D341Med (cell line): ENCODE measurements at regions not wholly inside any gene's neighbourhood (a gene's known extent, or its start where the extent isn't known, plus 50 kb on each side); places are given as distances from the start of the nearest gene placed in this dataset.

Experiments used
- DNase-seq: peaks from one replicate; pipeline ENCODE4 v3.0.0; 2012; ENCODE audit warnings: low spot score

DNA sequence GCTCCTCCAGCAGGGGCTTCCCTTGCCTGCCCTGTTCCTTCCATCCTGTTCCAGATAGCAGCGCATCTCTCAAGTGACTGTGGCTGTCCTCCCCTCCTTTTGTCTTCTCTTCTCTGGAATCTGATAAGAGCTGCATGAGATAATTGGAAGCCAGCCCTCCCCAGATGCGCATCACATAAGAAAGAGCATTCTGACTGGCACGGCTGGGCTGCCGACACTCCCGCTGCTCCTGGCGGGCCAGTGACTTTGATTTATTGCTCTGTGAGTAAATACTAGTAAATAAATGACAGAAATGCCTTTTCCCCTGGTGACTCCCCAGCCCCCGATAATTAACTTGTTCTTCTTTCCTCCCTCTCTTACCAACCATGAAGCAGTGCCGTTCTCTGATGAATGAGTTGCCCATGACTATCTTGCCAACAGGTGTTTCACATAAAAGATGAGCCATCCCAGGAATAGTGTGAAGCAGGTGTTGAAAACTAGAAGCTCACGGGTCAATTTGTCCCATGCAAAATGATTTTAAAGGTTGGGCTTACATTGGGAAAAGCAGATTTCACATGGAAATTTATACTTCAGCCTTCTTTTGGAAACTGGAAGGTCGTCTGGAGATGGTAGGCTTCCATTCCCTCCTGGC is 212.3 kb downstream of the ERCC6L2 start:
- DNase-seq: no peak

DNA sequence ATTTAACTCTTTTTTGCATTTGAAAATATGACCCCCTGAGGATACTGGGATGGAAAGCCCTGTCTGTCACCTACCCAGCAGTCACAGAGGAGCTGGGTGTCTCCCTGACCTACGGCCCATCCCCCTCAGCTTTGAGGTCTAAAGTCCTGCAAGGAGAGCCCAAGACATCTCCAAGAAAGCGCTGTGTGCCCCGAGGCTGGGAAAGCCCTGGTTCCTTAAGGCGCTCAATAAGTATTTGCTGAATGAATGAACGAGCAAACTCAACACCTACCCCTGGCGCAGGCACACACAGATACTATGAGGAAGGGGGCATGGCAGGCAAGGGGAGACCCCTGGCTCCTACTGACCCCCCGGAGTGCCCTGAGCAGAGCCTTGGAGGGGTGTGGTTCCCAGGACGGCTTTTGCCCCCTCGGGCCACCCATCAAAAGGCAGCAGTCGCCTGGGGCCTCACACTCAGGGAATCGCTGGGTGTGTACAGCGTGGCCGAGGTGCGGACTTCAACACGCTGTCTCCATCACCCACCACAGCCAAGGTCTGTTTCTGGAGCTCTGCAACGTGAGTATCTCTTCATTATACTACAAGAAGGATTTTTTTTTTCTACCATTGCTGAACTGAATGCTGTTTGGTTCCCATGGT is 211.6 kb downstream of the ERCC6L2 start:
- DNase-seq: no peak

DNA sequence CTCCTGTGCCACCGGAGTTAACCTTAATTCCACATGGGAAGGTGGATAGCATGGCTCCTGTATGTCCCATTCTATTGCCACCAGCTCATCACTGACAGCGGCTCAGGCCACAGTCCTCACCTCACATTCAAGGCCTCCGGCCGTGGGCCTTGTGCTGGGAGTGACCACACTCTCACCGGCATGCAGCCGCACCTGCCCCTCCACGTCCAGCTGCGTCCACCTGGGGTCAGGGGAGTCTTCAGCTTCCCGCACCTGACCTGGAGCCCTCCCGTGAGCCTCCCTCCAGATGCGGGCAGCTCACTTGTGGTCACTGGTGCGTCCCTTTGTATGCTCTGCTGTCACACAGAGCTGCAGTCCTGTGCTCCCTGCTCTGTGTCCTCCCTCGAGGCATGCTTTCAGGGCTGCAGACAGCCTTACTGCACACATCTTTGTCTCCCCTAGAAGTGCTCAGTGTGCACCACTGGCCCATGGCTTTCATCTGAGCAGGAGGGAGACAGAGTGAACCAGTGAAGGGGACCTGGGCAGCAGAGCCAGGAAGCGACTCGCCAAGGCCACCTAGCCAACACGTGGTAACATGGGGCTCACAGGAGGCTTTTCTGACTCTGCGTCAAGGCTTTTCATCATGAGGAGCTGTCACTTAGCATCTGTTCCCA is 210.1 kb downstream of the ERCC6L2 start:
- no peak for DNase-seq

DNA sequence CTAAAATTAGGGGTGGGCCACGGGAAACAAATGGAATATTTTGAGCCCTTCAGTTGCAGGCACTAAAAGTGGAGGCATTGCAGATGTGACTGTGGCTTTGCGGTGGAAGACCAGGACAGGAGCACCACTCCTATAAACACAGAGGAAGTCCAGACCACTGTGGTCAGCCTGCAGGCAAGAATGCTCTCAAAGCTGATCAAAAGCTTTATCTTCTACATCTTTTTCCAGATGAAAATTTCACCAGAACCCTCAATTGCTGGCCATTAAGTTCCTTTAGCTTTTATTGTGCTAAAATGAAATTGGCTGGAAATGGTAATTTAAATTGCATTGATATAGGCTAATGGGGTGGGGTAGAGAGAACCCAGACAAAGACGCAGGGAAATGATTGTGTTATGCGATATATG is 208.8 kb downstream of the ERCC6L2 start:
- DNase-seq: no peak

DNA sequence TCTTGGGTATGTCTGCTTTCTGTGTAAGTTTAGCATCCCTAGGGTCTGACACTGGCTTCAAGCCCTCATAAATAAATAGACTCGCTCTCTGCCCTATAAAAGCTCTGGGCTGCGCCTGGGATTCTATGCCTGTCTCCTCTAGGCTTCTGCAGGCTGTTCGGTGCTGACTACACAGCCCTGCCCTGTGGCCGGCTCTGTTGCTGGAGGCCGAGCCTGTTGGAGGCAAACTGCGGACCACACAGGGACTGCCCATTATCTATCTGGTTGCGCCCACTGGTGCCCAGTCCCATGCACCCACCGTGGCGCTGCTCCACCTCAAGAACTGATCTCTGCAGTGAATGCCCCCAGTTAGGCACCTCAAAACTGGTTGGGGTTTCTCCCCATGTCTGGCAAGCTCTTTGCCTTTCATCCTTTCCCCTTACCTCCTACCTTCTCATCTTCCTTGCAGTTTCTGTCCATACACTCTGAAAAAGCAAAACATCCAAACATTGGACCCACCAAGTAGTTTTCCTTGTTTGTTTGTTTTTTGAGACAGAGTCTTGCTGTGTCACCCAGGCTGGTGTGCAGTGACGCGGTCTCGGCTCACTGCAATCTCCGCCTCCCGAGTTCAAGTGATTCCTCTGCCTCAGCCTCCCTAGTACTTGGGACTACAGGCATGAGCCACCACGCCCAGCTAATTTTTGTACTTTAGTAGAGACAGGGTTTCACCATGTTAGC is 207.2 kb downstream of the ERCC6L2 start:
- no peak for DNase-seq

DNA sequence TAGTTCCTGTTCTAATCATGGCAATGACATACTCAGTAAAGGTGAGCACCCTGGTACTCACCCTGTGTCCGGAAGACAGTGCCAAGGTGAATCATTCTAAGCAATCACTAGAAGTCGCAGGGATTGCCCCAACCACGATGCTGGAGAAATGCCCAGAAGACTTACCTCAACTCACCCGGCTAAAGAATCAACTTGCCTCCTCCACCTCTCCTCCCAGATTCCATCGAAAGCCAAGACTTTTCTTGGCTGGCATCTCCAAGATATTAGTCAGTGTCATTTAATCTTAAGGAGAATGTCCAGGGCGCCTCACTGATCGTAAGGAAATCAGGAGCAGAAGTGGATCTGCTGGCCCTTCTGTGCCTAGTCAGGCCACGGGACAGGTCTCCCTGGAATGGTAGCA is 204.9 kb downstream of the ERCC6L2 start:
- no peak for DNase-seq

DNA sequence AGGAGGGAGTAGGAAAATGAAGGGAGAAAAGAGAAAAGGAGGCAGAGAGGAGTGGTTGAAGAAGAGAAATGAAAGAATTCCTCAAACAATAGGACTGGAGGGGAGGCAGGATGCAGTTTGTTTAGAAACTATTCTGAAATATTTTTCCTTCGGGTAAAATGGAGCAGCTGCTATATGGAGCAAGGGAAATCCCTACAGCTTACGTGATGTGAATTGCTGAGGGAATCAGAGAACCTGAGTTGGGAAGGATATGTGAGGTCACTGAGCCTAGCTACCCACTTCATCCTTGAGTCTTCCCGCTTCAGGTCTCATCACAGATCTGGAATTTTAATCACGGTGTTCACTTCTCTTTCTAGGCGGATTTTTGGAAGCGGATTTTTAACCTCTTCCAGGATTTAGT is 204.3 kb downstream of the ERCC6L2 start:
- no peak for DNase-seq

DNA sequence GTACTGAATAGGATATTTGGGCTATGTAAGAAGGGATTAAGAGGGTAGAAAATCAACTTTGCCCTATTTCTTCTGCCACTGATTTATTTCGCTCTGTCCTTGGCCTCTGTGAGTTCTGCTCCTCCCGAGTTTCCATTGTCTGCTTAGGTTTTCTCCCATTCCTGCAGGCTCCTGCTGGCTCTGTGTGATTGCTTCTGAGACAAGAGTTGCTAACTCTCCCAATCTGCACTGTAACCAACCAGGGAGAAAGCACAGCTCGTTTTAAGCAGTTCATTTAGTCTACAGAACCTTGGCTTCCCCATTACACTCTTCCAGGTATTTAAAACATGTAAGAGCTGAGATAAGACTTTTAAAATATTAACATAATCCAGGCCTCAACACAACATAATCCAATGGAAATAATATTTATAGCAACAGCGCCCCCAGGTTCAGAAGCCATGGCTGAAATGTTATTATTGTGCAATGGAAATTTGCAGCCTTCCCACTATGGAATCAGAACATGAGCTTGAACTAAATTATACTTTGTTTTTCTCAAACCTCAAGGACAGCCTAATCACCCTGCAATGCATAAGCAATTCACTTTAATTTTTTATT is 203.5 kb downstream of the ERCC6L2 start:
- no peak for DNase-seq

DNA sequence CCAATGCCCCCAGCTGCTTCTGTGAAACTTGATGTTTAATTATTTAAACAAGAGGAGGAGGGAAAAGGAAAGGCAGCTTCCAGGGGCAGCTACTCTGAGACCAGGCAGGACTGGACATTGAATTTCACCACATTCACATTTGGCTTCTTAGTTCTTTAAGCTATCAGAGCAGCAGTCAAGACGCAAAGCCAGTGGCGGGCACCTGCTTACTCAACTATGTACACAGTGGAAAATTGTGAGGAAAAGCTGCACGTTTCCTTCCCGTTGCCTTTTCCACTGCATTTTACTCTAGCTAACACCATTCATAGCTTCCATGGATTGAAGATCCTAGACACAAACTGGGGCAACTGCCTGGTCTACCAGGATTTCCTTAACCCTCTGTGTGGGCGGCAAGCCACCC is 200.3 kb downstream of the ERCC6L2 start:
- no peak for DNase-seq

DNA sequence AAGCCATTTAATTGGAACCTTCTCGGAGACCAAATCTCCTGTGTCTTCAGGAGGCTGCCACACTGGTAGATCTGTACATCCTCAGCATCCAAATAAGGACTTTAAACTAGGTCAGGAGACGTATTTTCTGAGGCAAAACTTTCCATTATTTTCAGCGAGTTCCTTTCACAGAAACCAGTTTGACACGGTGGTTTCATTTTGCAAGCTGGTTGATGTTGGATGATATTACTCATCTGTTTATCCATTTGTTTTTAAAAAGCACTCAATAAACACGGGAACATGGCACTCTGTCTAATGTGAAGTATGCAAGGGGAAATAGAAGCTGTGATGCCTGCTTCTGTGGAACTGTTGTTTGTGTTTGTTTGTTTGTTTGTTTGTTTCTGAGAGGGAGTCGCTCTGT is 199.6 kb downstream of the ERCC6L2 start:
- no peak for DNase-seq

DNA sequence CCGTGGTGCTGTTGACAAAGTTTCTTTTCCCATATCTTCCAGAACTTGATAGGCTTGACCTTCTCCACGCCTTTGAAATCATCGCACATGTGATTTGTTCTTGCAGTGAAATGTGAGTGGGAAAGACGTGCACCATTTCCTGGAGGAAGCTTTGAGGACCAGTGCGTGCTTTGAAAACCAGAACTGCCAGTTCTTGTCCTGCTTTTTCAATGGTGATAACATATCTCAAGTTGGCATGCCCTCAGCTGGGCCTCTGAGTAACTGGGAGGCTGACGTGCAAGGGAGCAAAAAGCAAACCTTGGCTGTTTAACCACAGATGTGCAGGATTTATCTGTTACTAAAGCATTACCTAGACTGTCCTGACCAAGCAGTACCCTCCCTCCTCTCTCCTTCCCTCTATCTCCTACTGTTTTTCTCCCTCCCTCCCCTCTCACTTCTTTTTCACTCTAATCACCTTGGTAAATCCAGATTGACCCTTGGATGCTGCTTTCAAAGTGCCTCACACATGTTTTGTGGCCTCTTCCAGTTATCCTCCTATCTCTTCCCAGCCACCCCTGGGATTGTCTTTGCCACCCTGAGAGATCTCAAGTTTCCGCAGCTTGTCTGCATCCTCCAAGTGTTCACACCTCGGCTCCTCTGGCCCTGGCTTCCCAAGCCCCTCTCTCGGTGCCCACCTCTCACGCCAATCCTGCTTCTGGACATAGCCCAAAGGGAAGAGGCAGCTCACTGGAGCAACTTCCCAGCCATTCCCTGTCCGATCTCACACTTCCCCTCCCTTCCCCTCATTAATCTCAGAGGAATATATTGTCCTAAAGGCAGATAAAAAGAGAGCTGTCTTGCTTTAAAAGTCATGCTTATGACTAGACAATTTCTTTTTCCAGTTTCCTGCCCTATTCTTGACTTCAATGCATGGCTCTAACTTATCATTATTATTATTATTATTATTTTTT is 198.3 kb downstream of the ERCC6L2 start:
- DNase-seq: no peak

DNA sequence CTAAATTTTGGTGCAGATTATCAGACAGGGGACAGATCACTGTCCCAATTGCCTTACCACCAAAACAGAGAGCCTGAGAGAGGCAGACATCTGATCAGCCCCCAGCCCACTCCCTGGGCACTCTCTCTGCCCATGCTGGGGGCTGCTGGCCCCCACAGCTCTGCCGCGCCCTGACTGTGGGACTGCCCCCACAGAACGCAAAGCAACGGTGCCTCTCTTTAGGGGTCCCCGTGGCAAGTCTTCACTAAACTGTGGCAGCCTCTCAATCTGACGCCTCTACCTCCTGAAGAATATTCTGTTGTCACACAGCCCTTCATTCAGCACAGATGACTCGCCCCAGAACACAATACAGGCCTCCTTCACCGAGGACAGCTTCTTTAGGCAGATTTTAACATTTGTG is 197.4 kb downstream of the ERCC6L2 start:
- no peak for DNase-seq

DNA sequence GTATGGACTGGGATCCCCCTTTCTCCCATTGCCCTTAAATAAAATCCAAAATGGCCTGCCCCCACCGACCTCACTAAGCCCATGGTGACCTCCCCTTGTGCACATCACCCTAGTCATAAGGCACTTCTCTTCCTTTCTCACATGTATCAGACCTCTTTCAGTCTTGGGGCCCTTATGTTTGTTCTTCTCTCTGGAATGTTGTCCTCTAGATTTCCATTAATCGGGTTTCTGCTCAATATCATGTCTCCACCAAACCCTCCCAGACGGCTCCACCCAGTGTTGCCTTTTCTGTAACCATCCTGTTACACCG is 196.3 kb downstream of the ERCC6L2 start:
- DNase-seq: no peak

DNA sequence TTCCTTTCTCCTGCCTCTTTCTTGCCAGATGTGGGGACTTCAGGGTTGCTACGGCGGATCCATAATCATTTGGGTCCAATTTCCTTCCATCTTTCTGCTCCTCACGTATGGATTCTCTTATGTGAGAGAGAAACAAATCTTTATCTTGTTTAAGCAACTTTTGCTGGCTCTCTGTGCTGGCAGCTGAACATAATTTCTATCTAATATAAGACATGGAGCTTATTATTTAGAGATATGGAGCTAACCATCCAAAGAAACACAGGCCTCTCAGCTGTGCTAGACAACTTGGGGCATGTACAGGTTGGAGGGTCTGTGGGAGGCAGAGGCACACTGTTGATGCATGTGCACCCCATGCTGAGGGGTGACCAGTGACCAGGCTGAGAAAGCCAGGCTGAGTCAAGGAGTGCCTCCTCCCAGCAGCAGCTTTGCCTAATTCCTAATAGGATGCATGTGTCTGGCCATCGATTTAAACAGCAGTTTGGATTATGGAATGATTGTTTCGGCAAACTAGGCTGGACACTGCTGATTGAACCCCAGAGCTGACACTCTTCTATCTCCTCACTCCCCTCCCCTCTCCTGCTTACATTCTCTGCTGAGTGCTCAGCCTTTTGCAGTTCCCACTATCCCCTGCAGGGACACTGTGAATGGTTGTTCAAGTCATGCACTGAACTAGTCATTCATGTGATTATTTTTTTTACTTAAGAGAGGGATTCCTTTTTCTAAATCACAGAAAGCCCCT is 195.8 kb downstream of the ERCC6L2 start:
- no peak for DNase-seq

DNA sequence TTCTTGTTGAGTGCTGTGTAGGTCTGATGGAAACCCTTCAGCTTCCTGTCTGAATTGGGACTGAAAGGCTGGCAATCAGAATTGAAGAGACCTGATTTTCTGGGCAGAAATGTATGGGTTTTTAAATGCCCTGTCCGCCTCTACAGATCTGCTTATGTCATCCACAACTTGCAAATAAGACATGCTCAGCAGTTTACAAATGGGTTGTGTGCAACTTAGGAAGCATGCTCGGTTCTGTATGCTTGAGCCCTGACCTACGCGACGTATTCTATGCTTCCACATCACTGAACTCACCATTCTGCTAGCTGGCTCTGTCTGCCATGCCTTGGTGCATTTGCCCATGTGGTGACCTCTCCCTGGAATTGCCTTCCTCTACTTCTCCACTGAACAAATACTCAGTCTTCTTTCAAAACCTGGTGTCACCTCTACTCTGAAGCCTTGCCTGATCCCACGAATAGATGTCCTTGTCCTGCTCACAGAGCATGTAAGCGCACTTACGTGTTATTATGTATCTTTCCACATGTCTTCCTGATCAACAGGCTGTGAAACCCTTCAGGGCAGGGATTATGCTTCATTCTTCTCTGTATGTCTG is 194.2 kb downstream of the ERCC6L2 start:
- DNase-seq: no peak

DNA sequence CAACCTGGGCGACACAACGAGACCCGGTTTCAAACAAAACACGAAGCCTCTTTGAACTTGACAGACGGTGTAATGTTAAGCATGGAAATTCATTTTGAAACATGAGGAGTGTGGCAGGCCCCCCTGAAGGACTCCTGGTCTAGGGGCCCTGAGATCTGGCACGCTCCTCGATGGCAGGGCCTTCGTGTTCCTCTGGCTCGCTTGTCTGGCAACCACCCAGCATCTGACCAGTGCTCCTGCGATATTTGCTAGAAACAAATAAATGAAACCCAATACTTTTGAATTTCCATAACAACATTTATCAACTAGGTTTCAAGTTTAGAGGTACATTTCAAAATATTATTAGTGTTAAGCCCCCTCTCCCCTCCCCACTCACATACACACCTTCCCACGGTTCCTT is 193.0 kb downstream of the ERCC6L2 start:
- DNase-seq: no peak

DNA sequence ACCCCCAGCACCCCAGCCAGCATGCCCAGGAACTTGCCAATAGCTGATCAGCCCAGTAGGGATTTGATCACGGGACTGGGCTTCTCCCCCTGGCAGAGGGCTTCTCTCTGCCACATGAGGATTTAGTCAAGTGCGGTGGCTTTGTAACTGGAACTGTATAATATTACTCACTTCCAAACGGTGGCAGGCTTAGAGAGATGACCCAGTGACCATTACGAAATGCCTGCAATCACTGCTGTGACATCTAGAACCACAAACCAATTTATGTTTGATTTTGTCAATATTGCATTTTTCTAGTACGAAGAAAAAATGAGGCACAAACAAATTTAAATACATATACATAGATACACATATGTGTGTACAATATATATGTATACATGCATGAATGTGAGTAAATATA is 192.1 kb downstream of the ERCC6L2 start:
- no peak for DNase-seq

DNA sequence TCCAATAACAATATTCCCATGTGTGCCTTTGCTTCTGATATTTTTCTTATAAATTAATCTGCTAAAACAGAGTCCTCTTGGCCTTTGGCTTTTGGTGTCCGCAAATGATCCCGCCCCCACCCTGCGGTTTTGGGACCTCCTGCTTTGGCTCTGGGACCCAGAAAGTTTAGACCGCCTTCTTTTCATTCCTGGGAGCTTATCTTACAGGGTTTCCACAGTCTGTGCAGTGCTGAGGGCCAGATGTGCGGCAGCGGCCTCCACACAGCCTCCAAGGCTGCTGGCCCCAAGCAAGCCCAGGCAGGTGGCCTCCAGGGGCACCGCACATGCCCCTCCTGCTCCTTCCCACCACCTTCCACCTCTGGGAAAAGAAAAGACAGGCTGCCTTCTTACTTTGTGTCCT is 191.5 kb downstream of the ERCC6L2 start:
- no peak for DNase-seq

DNA sequence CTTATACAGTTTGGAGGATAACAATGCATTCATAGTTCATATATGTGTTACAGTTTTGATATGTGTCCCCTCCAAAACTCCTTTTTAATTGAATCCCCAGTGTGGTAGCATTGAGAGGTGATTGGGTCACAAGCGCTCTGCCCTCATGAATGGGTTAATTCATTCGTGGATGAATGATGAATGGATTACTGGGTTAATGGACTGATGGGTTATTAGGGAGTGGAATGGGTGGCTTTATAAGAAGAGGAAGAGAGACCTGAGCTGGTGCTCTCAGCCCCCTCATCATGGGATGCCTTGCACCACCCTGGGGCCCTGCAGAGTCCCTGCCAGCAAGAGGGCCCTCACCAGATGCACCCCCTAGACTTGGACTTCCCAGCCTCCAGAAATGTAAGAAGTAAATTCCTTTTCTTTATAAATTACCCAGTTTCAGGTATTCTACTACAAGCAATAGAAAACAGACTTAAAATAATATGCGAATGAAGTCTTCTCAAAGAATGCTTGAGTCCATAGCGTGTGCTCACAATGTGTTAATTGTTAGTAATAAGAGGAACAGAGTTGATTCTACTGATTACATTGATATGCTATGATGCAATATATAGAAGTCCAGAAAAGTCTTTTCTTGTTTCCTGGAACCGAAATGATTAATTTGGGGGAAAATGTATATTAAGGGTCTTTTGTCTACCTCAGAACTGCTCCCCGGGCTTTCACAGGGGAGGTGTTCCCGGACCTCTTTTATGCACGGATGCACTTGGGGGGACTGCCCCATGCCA is 190.2 kb downstream of the ERCC6L2 start:
- no peak for DNase-seq
